Fibroblast of villous mesenchyme (primary cell): ENCODE measurements at regions not wholly inside any gene's neighbourhood (a gene's known extent, or its start where the extent isn't known, plus 50 kb on each side); places are given as distances from the start of the nearest gene placed in this dataset.

Experiments used
- DNase-seq: peaks from one replicate; pipeline ENCODE4 v3.0.0-alpha.2; 2010; ENCODE audit warnings: low read depth
- H3K4me3 ChIP-seq: 2 replicates; pipeline ENCODE4 v1.5.1; 2011; ENCODE audit warnings: low read depth, mild to moderate bottlenecking, low read length
- CTCF ChIP-seq: IDR thresholded peaks from 2 replicates; pipeline ENCODE4 v1.5.1; 2012; ENCODE audit warnings: low read depth, mild to moderate bottlenecking, low read length; ENCODE audit not compliant: insufficient read depth

- H3K4me3 ChIP-seq = no peak overlapping the region
- no peak for TF ChIP-seq CTCF
- no peak for DNase-seq
Observed at GRCh38 chr20:39600871-39601270, 638.7 kb downstream of the DHX35 start.

GRCh38 chr20:39600156-39600555 lies 638.0 kb downstream of the DHX35 start:
- no peak for DNase-seq
- TF ChIP-seq CTCF = no peak
- no peak overlapping the region for H3K4me3 ChIP-seq

- no peak for DNase-seq
- TF ChIP-seq CTCF = no peak
- H3K4me3 ChIP-seq = no peak overlapping the region
Observed at GRCh38 chr20:39596554-39596953, 634.4 kb downstream of the DHX35 start.

- TF ChIP-seq CTCF = no peak
- no peak for DNase-seq
- H3K4me3 ChIP-seq = no peak overlapping the region
Observed at GRCh38 chr20:39592371-39592770, 630.2 kb downstream of the DHX35 start.

- TF ChIP-seq CTCF = no peak
- no peak for DNase-seq
- no peak overlapping the region for H3K4me3 ChIP-seq
Observed at GRCh38 chr20:39588148-39588757, 626.1 kb downstream of the DHX35 start.

- DNase-seq = no peak
- TF ChIP-seq CTCF = no peak
- H3K4me3 ChIP-seq = no peak overlapping the region
Observed at GRCh38 chr20:39581034-39581433, 618.9 kb downstream of the DHX35 start.

- H3K4me3 ChIP-seq = no peak overlapping the region
- no peak for TF ChIP-seq CTCF
- DNase-seq = no peak
Observed at GRCh38 chr20:39576771-39577170, 614.6 kb downstream of the DHX35 start.
